ENCODE measurements at regions not wholly inside any gene's neighbourhood (a gene's known extent, or its start where the extent isn't known, plus 50 kb on each side); places are given as distances from the start of the nearest gene placed in this dataset.

DNA sequence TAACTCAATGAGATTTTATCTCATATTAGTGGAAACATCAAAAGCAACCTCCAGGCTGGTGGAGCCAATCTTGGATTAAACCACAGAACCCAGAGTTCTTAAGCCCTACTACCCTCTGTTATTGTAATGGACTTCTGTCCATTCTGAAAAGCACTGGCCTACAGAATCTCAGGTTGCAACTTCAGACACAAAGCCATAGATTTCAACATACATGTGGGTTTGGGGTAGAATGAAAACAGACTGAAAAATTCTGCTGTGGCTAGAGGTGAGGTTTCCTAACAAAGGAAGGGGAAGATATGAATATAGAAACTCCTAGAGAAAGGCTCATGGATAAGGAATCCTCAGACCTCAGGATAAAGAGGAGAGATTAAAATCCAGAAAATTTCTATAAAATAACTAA is 569.8 kb upstream of the RIOK2 start:
- TF ChIP-seq POLR2A (IDR thresholded peaks at IDR 0.05) = no peak
- TF ChIP-seq, protein P1, sequence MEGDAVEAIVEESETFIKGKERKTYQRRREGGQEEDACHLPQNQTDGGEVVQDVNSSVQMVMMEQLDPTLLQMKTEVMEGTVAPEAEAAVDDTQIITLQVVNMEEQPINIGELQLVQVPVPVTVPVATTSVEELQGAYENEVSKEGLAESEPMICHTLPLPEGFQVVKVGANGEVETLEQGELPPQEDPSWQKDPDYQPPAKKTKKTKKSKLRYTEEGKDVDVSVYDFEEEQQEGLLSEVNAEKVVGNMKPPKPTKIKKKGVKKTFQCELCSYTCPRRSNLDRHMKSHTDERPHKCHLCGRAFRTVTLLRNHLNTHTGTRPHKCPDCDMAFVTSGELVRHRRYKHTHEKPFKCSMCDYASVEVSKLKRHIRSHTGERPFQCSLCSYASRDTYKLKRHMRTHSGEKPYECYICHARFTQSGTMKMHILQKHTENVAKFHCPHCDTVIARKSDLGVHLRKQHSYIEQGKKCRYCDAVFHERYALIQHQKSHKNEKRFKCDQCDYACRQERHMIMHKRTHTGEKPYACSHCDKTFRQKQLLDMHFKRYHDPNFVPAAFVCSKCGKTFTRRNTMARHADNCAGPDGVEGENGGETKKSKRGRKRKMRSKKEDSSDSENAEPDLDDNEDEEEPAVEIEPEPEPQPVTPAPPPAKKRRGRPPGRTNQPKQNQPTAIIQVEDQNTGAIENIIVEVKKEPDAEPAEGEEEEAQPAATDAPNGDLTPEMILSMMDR (IDR thresholded peaks at IDR 0.05 in 4 of 5, conservative IDR thresholded peaks at IDR 0.05 in 1 of 5) = no peak

All from gastrocnemius medialis (tissue), 4 donors.